ENCODE measurements at regions not wholly inside any gene's neighbourhood (a gene's known extent, or its start where the extent isn't known, plus 50 kb on each side); places are given as distances from the start of the nearest gene placed in this dataset.

- Histone ChIP-seq H3K27me3 (ENCODE audit: insufficient read depth, low read length) (no peaks in the 10 kb centered on the region), H3K4me3 (ENCODE audit: low read depth, low read length) (no peak overlapping the region), H3K4me1 (ENCODE audit: control insufficient read depth, insufficient read depth, low read length, unreplicated experiment) (no peaks in the 10 kb centered on the region), H3K36me3 (ENCODE audit: insufficient read depth, low read length) (no peaks in the 10 kb centered on the region), H3K79me2 (ENCODE audit: control insufficient read depth, insufficient read depth, low read length, unreplicated experiment) (no peaks in the 10 kb centered on the region), H2AFZ (ENCODE audit: low read length, unreplicated experiment) (no peak overlapping the region), H3K27ac (ENCODE audit: low read depth, low read length) (no peak overlapping the region)
Measured at GRCh38 chr2:191738003-191738402, 60.1 kb downstream of the NABP1 start.

- Histone ChIP-seq H3K27ac (ENCODE audit: low read depth, low read length) (no peak overlapping the region), H3K4me3 (ENCODE audit: low read depth, low read length) (no peak overlapping the region), H3K36me3 (ENCODE audit: insufficient read depth, low read length) (no peaks in the 10 kb centered on the region), H3K27me3 (ENCODE audit: insufficient read depth, low read length) (no peaks in the 10 kb centered on the region), H3K4me1 (ENCODE audit: control insufficient read depth, insufficient read depth, low read length, unreplicated experiment) (no peaks in the 10 kb centered on the region), H3K79me2 (ENCODE audit: control insufficient read depth, insufficient read depth, low read length, unreplicated experiment) (no peaks in the 10 kb centered on the region), H2AFZ (ENCODE audit: low read length, unreplicated experiment) (no peak overlapping the region)
Measured at GRCh38 chr2:191738667-191739066, 60.7 kb downstream of the NABP1 start.

GRCh38 chr2:191739194-191739593, 61.3 kb downstream of the NABP1 start:
- Histone ChIP-seq H3K36me3 (ENCODE audit: insufficient read depth, low read length) (no peaks in the 10 kb centered on the region), H2AFZ (ENCODE audit: low read length, unreplicated experiment) (no peak overlapping the region), H3K27ac (ENCODE audit: low read depth, low read length) (no peak overlapping the region), H3K4me1 (ENCODE audit: control insufficient read depth, insufficient read depth, low read length, unreplicated experiment) (no peaks in the 10 kb centered on the region), H3K79me2 (ENCODE audit: control insufficient read depth, insufficient read depth, low read length, unreplicated experiment) (no peaks in the 10 kb centered on the region), H3K27me3 (ENCODE audit: insufficient read depth, low read length) (no peaks in the 10 kb centered on the region), H3K4me3 (ENCODE audit: low read depth, low read length) (no peak overlapping the region)

GRCh38 chr2:191740016-191740419, 62.1 kb downstream of the NABP1 start:
- Histone ChIP-seq H3K27me3 (ENCODE audit: insufficient read depth, low read length) (no peaks in the 10 kb centered on the region), H3K79me2 (ENCODE audit: control insufficient read depth, insufficient read depth, low read length, unreplicated experiment) (no peaks in the 10 kb centered on the region), H2AFZ (ENCODE audit: low read length, unreplicated experiment) (no peak overlapping the region), H3K4me1 (ENCODE audit: control insufficient read depth, insufficient read depth, low read length, unreplicated experiment) (no peaks in the 10 kb centered on the region), H3K36me3 (ENCODE audit: insufficient read depth, low read length) (no peaks in the 10 kb centered on the region), H3K4me3 (ENCODE audit: low read depth, low read length) (no peak overlapping the region), H3K27ac (ENCODE audit: low read depth, low read length) (no peak overlapping the region)

GRCh38 chr2:191740759-191741158, 62.8 kb downstream of the NABP1 start:
- Histone ChIP-seq H3K27ac (ENCODE audit: low read depth, low read length) (no peak overlapping the region), H3K79me2 (ENCODE audit: control insufficient read depth, insufficient read depth, low read length, unreplicated experiment) (no peaks in the 10 kb centered on the region), H3K4me3 (ENCODE audit: low read depth, low read length) (no peak overlapping the region), H3K4me1 (ENCODE audit: control insufficient read depth, insufficient read depth, low read length, unreplicated experiment) (no peaks in the 10 kb centered on the region), H3K36me3 (ENCODE audit: insufficient read depth, low read length) (no peaks in the 10 kb centered on the region), H3K27me3 (ENCODE audit: insufficient read depth, low read length) (no peaks in the 10 kb centered on the region), H2AFZ (ENCODE audit: low read length, unreplicated experiment) (no peak overlapping the region)

- Histone ChIP-seq H3K27ac (ENCODE audit: low read depth, low read length) (no peak overlapping the region), H3K79me2 (ENCODE audit: control insufficient read depth, insufficient read depth, low read length, unreplicated experiment) (no peaks in the 10 kb centered on the region), H3K36me3 (ENCODE audit: insufficient read depth, low read length) (no peaks in the 10 kb centered on the region), H2AFZ (ENCODE audit: low read length, unreplicated experiment) (no peak overlapping the region), H3K4me3 (ENCODE audit: low read depth, low read length) (no peak overlapping the region), H3K27me3 (ENCODE audit: insufficient read depth, low read length) (no peaks in the 10 kb centered on the region), H3K4me1 (ENCODE audit: control insufficient read depth, insufficient read depth, low read length, unreplicated experiment) (peaks cover 30% of the 10 kb centered on the region)
Measured at GRCh38 chr2:191746346-191747169, 68.6 kb downstream of the NABP1 start.

- Histone ChIP-seq H3K36me3 (ENCODE audit: insufficient read depth, low read length) (no peaks in the 10 kb centered on the region), H2AFZ (ENCODE audit: low read length, unreplicated experiment) (no peak overlapping the region), H3K4me1 (ENCODE audit: control insufficient read depth, insufficient read depth, low read length, unreplicated experiment) (peaks cover 30% of the 10 kb centered on the region), H3K79me2 (ENCODE audit: control insufficient read depth, insufficient read depth, low read length, unreplicated experiment) (no peaks in the 10 kb centered on the region), H3K4me3 (ENCODE audit: low read depth, low read length) (no peak overlapping the region), H3K27me3 (ENCODE audit: insufficient read depth, low read length) (no peaks in the 10 kb centered on the region), H3K27ac (ENCODE audit: low read depth, low read length) (no peak overlapping the region)
Measured at GRCh38 chr2:191747170-191747530, 69.2 kb downstream of the NABP1 start.

GRCh38 chr2:191748059-191748461, 70.1 kb downstream of the NABP1 start:
- Histone ChIP-seq H3K4me3 (ENCODE audit: low read depth, low read length) (peak overlapping the region; percentile 32), H3K27me3 (ENCODE audit: insufficient read depth, low read length) (no peaks in the 10 kb centered on the region), H3K27ac (ENCODE audit: low read depth, low read length) (peak overlapping the region; percentile 75), H3K79me2 (ENCODE audit: control insufficient read depth, insufficient read depth, low read length, unreplicated experiment) (no peaks in the 10 kb centered on the region), H3K36me3 (ENCODE audit: insufficient read depth, low read length) (no peaks in the 10 kb centered on the region), H2AFZ (ENCODE audit: low read length, unreplicated experiment) (no peak overlapping the region), H3K4me1 (ENCODE audit: control insufficient read depth, insufficient read depth, low read length, unreplicated experiment) (peaks cover 30% of the 10 kb centered on the region)

GRCh38 chr2:191748528-191749180, 70.7 kb downstream of the NABP1 start:
- Histone ChIP-seq H3K79me2 (ENCODE audit: control insufficient read depth, insufficient read depth, low read length, unreplicated experiment) (no peaks in the 10 kb centered on the region), H3K4me1 (ENCODE audit: control insufficient read depth, insufficient read depth, low read length, unreplicated experiment) (peaks cover 30% of the 10 kb centered on the region), H3K27me3 (ENCODE audit: insufficient read depth, low read length) (no peaks in the 10 kb centered on the region), H2AFZ (ENCODE audit: low read length, unreplicated experiment) (no peak overlapping the region), H3K27ac (ENCODE audit: low read depth, low read length) (peak overlapping the region; percentile 75), H3K4me3 (ENCODE audit: low read depth, low read length) (peak overlapping the region; percentile 32), H3K36me3 (ENCODE audit: insufficient read depth, low read length) (no peaks in the 10 kb centered on the region)

- Histone ChIP-seq H2AFZ (ENCODE audit: low read length, unreplicated experiment) (no peak overlapping the region), H3K4me1 (ENCODE audit: control insufficient read depth, insufficient read depth, low read length, unreplicated experiment) (peaks cover 30% of the 10 kb centered on the region), H3K4me3 (ENCODE audit: low read depth, low read length) (no peak overlapping the region), H3K79me2 (ENCODE audit: control insufficient read depth, insufficient read depth, low read length, unreplicated experiment) (no peaks in the 10 kb centered on the region), H3K27ac (ENCODE audit: low read depth, low read length) (peak overlapping the region; percentile 75), H3K27me3 (ENCODE audit: insufficient read depth, low read length) (no peaks in the 10 kb centered on the region), H3K36me3 (ENCODE audit: insufficient read depth, low read length) (no peaks in the 10 kb centered on the region)
Measured at GRCh38 chr2:191749181-191749540, 71.2 kb downstream of the NABP1 start.

- H3K4me1 ChIP-seq (ENCODE audit: control insufficient read depth, insufficient read depth, low read length, unreplicated experiment): peaks cover 5% of the 10 kb centered on the region
- H3K79me2 ChIP-seq (ENCODE audit: control insufficient read depth, insufficient read depth, low read length, unreplicated experiment): no peaks in the 10 kb centered on the region
- no peaks in the 10 kb centered on the region for H3K36me3 ChIP-seq (ENCODE audit: insufficient read depth, low read length)
- H2AFZ ChIP-seq (ENCODE audit: low read length, unreplicated experiment): no peak overlapping the region
- H3K27ac ChIP-seq (ENCODE audit: low read depth, low read length): no peak overlapping the region
- 0 out of 2 replicates have a peak, but pooled peaks cover 4% of the 10 kb centered on the region for H3K27me3 ChIP-seq (ENCODE audit: insufficient read depth, low read length)
- no peak overlapping the region for H3K4me3 ChIP-seq (ENCODE audit: low read depth, low read length)
Measured at GRCh38 chr2:191754103-191754502, 76.2 kb downstream of the NABP1 start.

Data from ACC112 (cell line).